HEK293 (cell line): ENCODE measurements at regions not wholly inside any gene's neighbourhood (a gene's known extent, or its start where the extent isn't known, plus 50 kb on each side); places are given as distances from the start of the nearest gene placed in this dataset.

Source experiments
- CTCF ChIA-PET: fragments of 350-600 bp; formaldehyde crosslinking; extraction: SDS; loops from one replicate; lab custom pipeline; 2021; ENCODE audit warnings: antibody characterized with exemption; lab: Yijun Ruan, JAX
- POLR2A ChIA-PET: fragments of 300-600 bp; formaldehyde crosslinking; extraction: SDS; loops from one replicate; lab custom pipeline; 2020; ENCODE audit warnings: antibody characterized with exemption, inconsistent platforms; lab: Yijun Ruan, JAX
- H3K27ac ChIP-seq: fragments of 200-500 bp; sonication (Bioruptor generic); 2 replicates; pipeline ENCODE4 v1.5.1; 2014; ENCODE audit warnings: low read depth, low read length, control low read depth, inconsistent platforms; ENCODE audit errors: extremely low read depth
- H3K36me3 ChIP-seq, 2 experiments: fragments of 200-500 bp in 1 of 2; sonication (Bioruptor generic) in 1 of 2; 1 replicate in 1 of 2; 2 replicates in 1 of 2; pipeline ENCODE4 v1.5.1; 2014 to 2017; ENCODE audit warnings: inconsistent platforms in 2 of 2, low read length in 2 of 2; ENCODE audit not compliant: control insufficient read depth in 2 of 2, insufficient read depth in 1 of 2
- H3K4me1 ChIP-seq: fragments of 200-500 bp; sonication (Bioruptor generic); 2 replicates; pipeline ENCODE4 v1.5.1; 2014; ENCODE audit warnings: mild to moderate bottlenecking, low read length, inconsistent platforms; ENCODE audit not compliant: control insufficient read depth, insufficient read depth
- H3K4me3 ChIP-seq: 2 replicates; pipeline ENCODE4 v1.5.1; 2011; ENCODE audit warnings: low read depth, mild to moderate bottlenecking, control low read depth, low read length, moderate library complexity
- H3K9me3 ChIP-seq: fragments of 200-500 bp; sonication (Bioruptor generic); 2 replicates; pipeline ENCODE4 v1.5.1; 2014; ENCODE audit warnings: low read depth, low read length, inconsistent platforms; ENCODE audit not compliant: control insufficient read depth, insufficient read depth
- BCL11A ChIP-seq: fragments of 450-650 bp; formaldehyde crosslinking; IDR thresholded peaks from 2 replicates; pipeline ENCODE4 v1.5.1; 2016; ENCODE audit warnings: low read depth, missing biosample characterization, missing genetic modification characterization
- FEZF1 ChIP-seq: fragments of 450-650 bp; formaldehyde crosslinking; IDR thresholded peaks from 2 replicates; pipeline ENCODE4 v1.5.1; 2016; ENCODE audit warnings: missing biosample characterization, missing genetic modification characterization
- GLI2 ChIP-seq: fragments of 450-650 bp; formaldehyde crosslinking; IDR thresholded peaks from 2 replicates; pipeline ENCODE4; 2017; ENCODE audit warnings: missing biosample characterization, missing genetic modification characterization, low read depth, borderline replicate concordance
- KLF10 ChIP-seq: fragments of 450-650 bp; IDR thresholded peaks from 2 replicates; pipeline ENCODE4 v1.5.1; 2018; ENCODE audit warnings: missing biosample characterization, mild to moderate bottlenecking, missing genetic modification characterization
- KLF16 ChIP-seq: fragments of 450-650 bp; formaldehyde crosslinking; IDR thresholded peaks from 2 replicates; pipeline ENCODE4 v1.5.1; 2017; ENCODE audit warnings: missing biosample characterization, missing genetic modification characterization
- YY2 ChIP-seq: fragments of 450-650 bp; formaldehyde crosslinking; IDR thresholded peaks from 2 replicates; pipeline ENCODE4 v1.5.1; 2016; ENCODE audit warnings: missing biosample characterization, missing genetic modification characterization
- ZBTB20 ChIP-seq: fragments of 450-650 bp; formaldehyde crosslinking; IDR thresholded peaks from 2 replicates; pipeline ENCODE4 v1.5.1; 2016; ENCODE audit warnings: missing biosample characterization, missing genetic modification characterization
- ZBTB49 ChIP-seq: fragments of 450-650 bp; formaldehyde crosslinking; IDR thresholded peaks from 2 replicates; pipeline ENCODE4 v1.5.1; 2016; ENCODE audit warnings: missing biosample characterization, missing genetic modification characterization, low read depth
- ZBTB6 ChIP-seq: fragments of 450-650 bp; formaldehyde crosslinking; IDR thresholded peaks from 2 replicates; pipeline ENCODE4 v1.5.1; 2017; ENCODE audit warnings: missing biosample characterization, missing genetic modification characterization
- ZBTB8A ChIP-seq: fragments of 450-650 bp; formaldehyde crosslinking; IDR thresholded peaks from 2 replicates; pipeline ENCODE4 v1.5.1; 2016; ENCODE audit warnings: missing biosample characterization, missing genetic modification characterization
- ZNF10 ChIP-seq: fragments of 450-650 bp; formaldehyde crosslinking; IDR thresholded peaks from 2 replicates; pipeline ENCODE4 v1.5.1; 2017; ENCODE audit warnings: missing biosample characterization, missing genetic modification characterization
- ZNF133 ChIP-seq: fragments of 450-650 bp; formaldehyde crosslinking; IDR thresholded peaks from 2 replicates; pipeline ENCODE4 v1.5.1; 2016; ENCODE audit warnings: missing biosample characterization, missing genetic modification characterization
- ZNF16 ChIP-seq: fragments of 450-650 bp; formaldehyde crosslinking; IDR thresholded peaks from 2 replicates; pipeline ENCODE4 v1.5.1; 2016; ENCODE audit warnings: low read depth, missing biosample characterization, missing genetic modification characterization
- ZNF202 ChIP-seq: fragments of 450-650 bp; formaldehyde crosslinking; IDR thresholded peaks from 2 replicates; pipeline ENCODE4 v1.5.1; 2016; ENCODE audit warnings: missing biosample characterization, missing genetic modification characterization, borderline replicate concordance
- ZNF26 ChIP-seq: fragments of 450-650 bp; formaldehyde crosslinking; IDR thresholded peaks from 2 replicates; pipeline ENCODE4 v1.5.1; 2016; ENCODE audit warnings: missing biosample characterization, missing genetic modification characterization
- ZNF274 ChIP-seq, 2 experiments: fragments of 200-500 bp in 1 of 2; fragments of 450-650 bp in 1 of 2; sonication (Bioruptor generic) in 1 of 2; formaldehyde crosslinking in 1 of 2; IDR thresholded peaks; 2 replicates each; pipeline versions ENCODE4 v1.5.1 to v1.6.1; 2014 to 2016; ENCODE audit warnings: borderline replicate concordance in 1 of 2, inconsistent platforms in 1 of 2, low read length in 1 of 2, missing biosample characterization in 1 of 2, missing genetic modification characterization in 1 of 2
- ZNF280C ChIP-seq: fragments of 450-650 bp; formaldehyde crosslinking; IDR thresholded peaks from 2 replicates; pipeline ENCODE4 v1.5.1; 2016; ENCODE audit warnings: missing biosample characterization, missing genetic modification characterization
- ZNF292 ChIP-seq: fragments of 450-650 bp; formaldehyde crosslinking; IDR thresholded peaks from 2 replicates; pipeline ENCODE4 v1.5.1; 2016; ENCODE audit warnings: low read depth, missing biosample characterization, missing genetic modification characterization, borderline replicate concordance
- ZNF335 ChIP-seq: fragments of 450-650 bp; formaldehyde crosslinking; conservative IDR thresholded peaks from 2 replicates; pipeline ENCODE4 v1.5.1; 2016; ENCODE audit warnings: missing biosample characterization, missing genetic modification characterization
- ZNF354C ChIP-seq: fragments of 450-650 bp; formaldehyde crosslinking; IDR thresholded peaks from 2 replicates; pipeline ENCODE4 v1.5.1; 2016; ENCODE audit warnings: missing biosample characterization, missing genetic modification characterization, low read depth, borderline replicate concordance
- ZNF37A ChIP-seq: fragments of 450-650 bp; IDR thresholded peaks from 2 replicates; pipeline ENCODE4 v1.5.1; 2018; ENCODE audit warnings: missing biosample characterization, missing genetic modification characterization
- ZNF416 ChIP-seq: fragments of 450-650 bp; formaldehyde crosslinking; IDR thresholded peaks from 2 replicates; pipeline ENCODE4 v1.5.1; 2016; ENCODE audit warnings: missing biosample characterization, missing genetic modification characterization
- ZNF510 ChIP-seq: fragments of 450-650 bp; formaldehyde crosslinking; IDR thresholded peaks from 2 replicates; pipeline ENCODE4 v1.5.1; 2018; ENCODE audit warnings: mild to moderate bottlenecking, missing genetic modification characterization, missing biosample characterization; ENCODE audit not compliant: insufficient replicate concordance
- ZNF555 ChIP-seq: fragments of 450-650 bp; formaldehyde crosslinking; conservative IDR thresholded peaks from 2 replicates; pipeline ENCODE4 v1.5.1; 2017; ENCODE audit warnings: missing biosample characterization, mild to moderate bottlenecking, missing genetic modification characterization, inconsistent platforms
- ZNF677 ChIP-seq: fragments of 450-650 bp; IDR thresholded peaks from 2 replicates; pipeline ENCODE4 v1.5.0; 2018; ENCODE audit warnings: missing biosample characterization, mild to moderate bottlenecking, missing genetic modification characterization, moderate library complexity
- ZNF776 ChIP-seq: fragments of 450-650 bp; formaldehyde crosslinking; IDR thresholded peaks from 2 replicates; pipeline ENCODE4 v1.5.0; 2017; ENCODE audit warnings: missing biosample characterization, missing genetic modification characterization, borderline replicate concordance
- ZNF777 ChIP-seq: fragments of 450-650 bp; formaldehyde crosslinking; IDR thresholded peaks from 2 replicates; pipeline ENCODE4 v1.5.1; 2017; ENCODE audit warnings: missing biosample characterization, missing genetic modification characterization, borderline replicate concordance
- ZNF830 ChIP-seq: fragments of 450-650 bp; IDR thresholded peaks from 2 replicates; pipeline ENCODE4 v1.5.0; 2018; ENCODE audit warnings: missing biosample characterization, missing genetic modification characterization, low read depth, mild to moderate bottlenecking, moderate library complexity
- TF ChIP-seq, protein P1 (sequence below): fragments of 450-650 bp; formaldehyde crosslinking; IDR thresholded peaks from 2 replicates; pipeline ENCODE4 v1.5.1; 2017; ENCODE audit warnings: missing biosample characterization, missing genetic modification characterization

GRCh38 chr21:17389311-17389710 lies 123.5 kb upstream of the CXADR start:
- Histone ChIP-seq H3K36me3 (no peaks in the 10 kb centered on the region), H3K9me3 (no peaks in the 10 kb centered on the region), H3K27ac (no peak overlapping the region), H3K4me1 (no peaks in the 10 kb centered on the region), H3K4me3 (no peak overlapping the region)
- TF ChIP-seq ZNF510 (no peak), KLF16 (tag by site-specific recombination) (no peak), ZNF133 (tag by site-specific recombination) (no peak), GLI2 (no peak), KLF10 (tag by site-specific recombination) (no peak), ZNF26 (tag by site-specific recombination) (no peak), ZBTB49 (tag by site-specific recombination) (no peak), ZNF354C (tag by site-specific recombination) (no peak), ZNF10 (tag by site-specific recombination) (no peak), ZNF16 (tag by site-specific recombination) (no peak), YY2 (tag by site-specific recombination) (no peak), FEZF1 (no peak), ZNF830 (tag by site-specific recombination) (no peak), ZNF555 (no peak), ZBTB8A (tag by site-specific recombination) (no peak), BCL11A (no peak), ZNF776 (tag by site-specific recombination) (no peak), ZNF202 (tag by site-specific recombination) (no peak), ZBTB20 (tag by site-specific recombination) (no peak)
- TF ChIP-seq, protein P1, sequence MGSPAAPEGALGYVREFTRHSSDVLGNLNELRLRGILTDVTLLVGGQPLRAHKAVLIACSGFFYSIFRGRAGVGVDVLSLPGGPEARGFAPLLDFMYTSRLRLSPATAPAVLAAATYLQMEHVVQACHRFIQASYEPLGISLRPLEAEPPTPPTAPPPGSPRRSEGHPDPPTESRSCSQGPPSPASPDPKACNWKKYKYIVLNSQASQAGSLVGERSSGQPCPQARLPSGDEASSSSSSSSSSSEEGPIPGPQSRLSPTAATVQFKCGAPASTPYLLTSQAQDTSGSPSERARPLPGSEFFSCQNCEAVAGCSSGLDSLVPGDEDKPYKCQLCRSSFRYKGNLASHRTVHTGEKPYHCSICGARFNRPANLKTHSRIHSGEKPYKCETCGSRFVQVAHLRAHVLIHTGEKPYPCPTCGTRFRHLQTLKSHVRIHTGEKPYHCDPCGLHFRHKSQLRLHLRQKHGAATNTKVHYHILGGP (tag by site-specific recombination), result no peak
- ChIA-PET POLR2A (no interaction called here), CTCF (interaction anchor here (0.8 to 4.8 kb wide), 6 partner anchors 13 to 514 kb away, joined by 4 to 118 read pairs (median 12); partner anchors contain the start of gene CXADR)

DNA sequence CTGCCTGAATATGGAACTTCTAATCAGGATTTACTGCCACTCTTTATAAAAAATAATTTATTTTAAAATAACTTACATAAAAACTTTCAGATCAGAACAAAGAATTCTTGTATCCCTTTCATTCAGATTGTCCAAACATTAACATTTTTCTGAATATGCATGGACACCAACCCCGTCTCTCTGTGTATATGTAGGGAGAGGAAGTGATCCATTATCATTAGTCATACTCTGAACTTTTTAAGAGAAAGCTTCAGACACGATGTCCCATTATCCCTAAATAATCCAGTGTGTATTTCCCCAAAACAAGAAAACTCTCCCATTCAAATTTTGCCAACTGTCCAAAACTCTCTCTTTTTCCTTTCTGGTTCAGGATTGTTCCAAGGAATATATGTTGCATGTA lies 122.3 kb upstream of the CXADR start:
- ChIA-PET POLR2A (no interaction called here), CTCF (interaction anchor here (0.7 to 2.8 kb wide), 3 partner anchors 164 to 651 kb away, joined by 3 to 15 read pairs (median 8); no protein-coding TSS in a partner anchor)
- no peak overlapping the region for H3K4me3 ChIP-seq
- no peaks in the 10 kb centered on the region for H3K4me1 ChIP-seq
- H3K9me3 ChIP-seq, result no peaks in the 10 kb centered on the region
- H3K27ac ChIP-seq, result no peak overlapping the region
- no peaks in the 10 kb centered on the region for H3K36me3 ChIP-seq
- TF ChIP-seq ZNF335 (tag by site-specific recombination), result no peak
- no peak for TF ChIP-seq ZNF416 (tag by site-specific recombination)
- TF ChIP-seq ZNF677 (tag by site-specific recombination), result no peak
- no peak for TF ChIP-seq ZNF292 (tag by site-specific recombination)
- TF ChIP-seq ZNF280C (tag by site-specific recombination), result no peak
- no peak for TF ChIP-seq ZNF777
- no peak for TF ChIP-seq ZNF37A (tag by site-specific recombination)
- TF ChIP-seq ZNF274 (IDR thresholded peaks at IDR 0.05; ENCODE audit: low read length), result no peak
- TF ChIP-seq ZNF274 (tag by site-specific recombination; IDR thresholded peaks at IDR 0.05; ENCODE audit: borderline replicate concordance), result no peak
- no peak for TF ChIP-seq ZBTB6 (tag by site-specific recombination)
